HG03108 (cell line): ENCODE measurements at regions not wholly inside any gene's neighbourhood (a gene's known extent, or its start where the extent isn't known, plus 50 kb on each side); places are given as distances from the start of the nearest gene placed in this dataset.
"Not testable (repeated sequence)": the region's sequence is repeated elsewhere in the genome, so short reads cannot be mapped to it uniquely, and the experiment has no call there.

Experiments
- ATAC-seq: cut with Tn5 transposase; IDR thresholded peaks from one replicate; pipeline ENCODE4 v1.9.1; 2021; ENCODE audit warnings: moderate library complexity; ENCODE audit not compliant: unreplicated experiment

DNA sequence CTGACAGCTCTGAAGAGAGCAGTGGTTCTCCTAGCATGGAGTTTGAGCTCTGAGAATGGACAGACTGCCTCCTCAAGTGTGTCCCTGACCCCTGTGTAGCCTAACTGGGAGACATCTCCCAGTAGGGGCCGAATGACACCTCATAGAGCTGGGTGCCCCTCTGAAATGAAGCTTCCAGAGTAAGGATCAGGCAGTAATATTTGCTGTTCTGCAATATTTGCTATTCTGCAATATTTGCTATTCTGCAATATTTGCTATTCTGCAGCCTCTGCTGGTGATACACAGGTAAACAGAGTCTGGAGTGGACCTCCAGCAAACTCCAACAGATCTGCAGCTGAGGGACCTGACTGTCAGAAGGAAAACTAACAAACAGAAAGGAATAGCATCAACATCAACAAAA, 105.5 kb downstream of the BUD13 start:
- not testable (repeated sequence) for ATAC-seq

- ATAC-seq, result not testable (repeated sequence)
Measured at GRCh38 chr11:116666673-116667249, 106.0 kb downstream of the BUD13 start.

- no peak for ATAC-seq
Measured at GRCh38 chr11:116665523-116665922, 107.3 kb downstream of the BUD13 start.

DNA sequence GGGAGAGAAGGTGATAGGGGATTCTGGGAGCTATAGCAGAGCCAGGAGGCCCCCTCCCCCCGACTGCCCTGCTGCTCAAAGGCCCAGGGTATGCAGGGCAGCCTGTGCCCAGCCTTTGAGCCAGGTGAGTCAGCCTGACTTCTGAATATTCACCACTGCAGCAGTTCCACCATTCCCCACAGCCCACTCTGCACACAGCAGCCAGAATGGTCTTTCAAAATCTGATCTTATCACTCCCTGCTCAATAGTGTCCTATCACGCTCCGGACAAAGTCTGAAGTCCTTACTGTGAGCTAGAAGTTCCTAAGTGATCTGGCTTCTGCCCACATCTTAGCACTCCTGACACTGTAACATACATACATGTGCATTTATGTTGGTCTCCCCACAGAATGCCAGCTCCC, 111.7 kb downstream of the BUD13 start:
- ATAC-seq, result no peak

DNA sequence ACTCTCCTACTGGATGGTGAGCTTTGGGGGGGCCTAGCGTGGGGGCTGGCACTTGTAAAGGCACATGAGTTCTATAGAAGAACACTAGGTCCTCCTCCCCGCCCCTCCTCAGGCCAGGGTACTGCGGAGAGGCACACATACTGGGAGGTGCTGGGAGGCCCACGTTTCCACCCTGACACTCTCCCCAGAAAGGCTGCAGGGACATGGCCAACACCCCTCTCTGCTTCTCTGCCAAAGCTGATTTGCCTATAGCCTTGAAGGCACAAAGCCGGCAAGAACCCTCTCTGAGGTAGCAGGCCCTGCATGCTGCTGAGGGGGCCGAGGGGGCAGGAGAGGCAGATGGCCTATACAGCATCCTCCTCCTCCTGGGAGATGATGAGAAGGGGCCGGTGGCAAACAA, 112.8 kb downstream of the BUD13 start:
- no peak for ATAC-seq

- ATAC-seq, result no peak
Measured at GRCh38 chr11:116658876-116659535, 113.8 kb downstream of the BUD13 start.

DNA sequence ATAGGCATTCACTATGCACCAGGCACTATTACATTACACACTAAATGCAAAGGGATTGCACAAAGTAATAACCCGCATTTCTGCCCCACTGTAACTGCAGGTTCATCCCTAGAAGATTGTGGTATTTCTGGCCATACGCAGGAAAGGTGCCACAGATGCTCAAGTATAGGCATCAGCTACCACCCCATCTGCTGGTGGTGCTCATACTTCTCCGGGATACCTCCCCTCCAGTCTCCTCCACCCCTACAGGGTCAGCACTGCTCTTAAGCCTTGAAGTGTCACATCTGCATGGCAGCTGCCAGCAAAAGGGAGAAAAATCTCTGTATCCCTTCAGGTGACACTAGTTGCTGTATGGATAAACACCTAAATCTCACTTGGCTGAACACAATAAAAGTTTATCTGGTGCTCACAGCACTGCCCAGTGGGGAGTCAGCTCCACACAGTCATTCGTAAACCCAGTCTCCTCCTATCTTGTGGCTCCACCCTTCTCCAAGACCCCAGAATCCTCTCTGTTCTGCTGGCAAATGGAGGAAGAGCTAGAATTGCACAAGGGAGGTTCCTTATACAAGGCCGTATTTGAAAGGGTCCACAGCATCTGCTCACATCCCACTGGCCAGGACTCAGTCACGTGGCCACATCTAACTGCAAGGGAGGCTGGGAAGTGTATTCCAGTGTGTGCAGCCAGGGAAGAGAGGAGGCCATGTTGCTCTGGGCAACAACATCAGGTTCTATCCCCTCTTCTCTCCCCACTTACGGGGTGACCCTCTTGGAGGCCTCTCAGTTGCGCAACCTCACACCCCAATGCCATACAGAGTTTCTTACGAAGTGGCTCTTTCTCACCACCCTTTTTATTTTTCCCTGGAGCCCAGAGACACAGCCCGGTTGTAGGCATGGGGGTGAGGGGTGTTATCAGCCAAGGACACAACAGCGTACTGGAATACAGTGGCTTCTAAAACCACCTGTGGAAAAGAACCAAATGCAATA, 114.7 kb downstream of the BUD13 start:
- ATAC-seq, result no peak

- no peak for ATAC-seq
Measured at GRCh38 chr11:116656011-116656410, 116.8 kb downstream of the BUD13 start.

GRCh38 chr11:116654526-116654925, 118.3 kb downstream of the BUD13 start:
- no peak for ATAC-seq

DNA sequence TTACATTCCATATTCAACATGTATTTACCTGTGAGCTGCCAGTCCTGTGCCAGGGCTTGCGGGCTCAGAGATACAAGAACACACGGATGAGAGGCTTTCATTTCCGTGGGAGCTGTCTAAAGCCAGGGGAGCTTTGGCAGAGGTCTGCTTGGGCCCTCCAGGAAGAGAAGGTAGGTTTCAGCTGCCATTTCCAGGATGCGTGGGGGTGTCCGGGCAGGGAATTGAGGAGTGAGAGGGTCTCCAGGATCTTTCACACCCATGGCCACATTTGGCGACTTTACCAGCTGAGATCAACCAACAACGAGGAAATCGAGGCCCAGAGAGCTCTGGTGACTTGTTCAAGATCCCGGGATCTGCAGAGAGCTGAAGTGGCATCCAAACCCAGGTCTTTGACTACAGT, 119.6 kb downstream of the BUD13 start:
- no peak for ATAC-seq

DNA sequence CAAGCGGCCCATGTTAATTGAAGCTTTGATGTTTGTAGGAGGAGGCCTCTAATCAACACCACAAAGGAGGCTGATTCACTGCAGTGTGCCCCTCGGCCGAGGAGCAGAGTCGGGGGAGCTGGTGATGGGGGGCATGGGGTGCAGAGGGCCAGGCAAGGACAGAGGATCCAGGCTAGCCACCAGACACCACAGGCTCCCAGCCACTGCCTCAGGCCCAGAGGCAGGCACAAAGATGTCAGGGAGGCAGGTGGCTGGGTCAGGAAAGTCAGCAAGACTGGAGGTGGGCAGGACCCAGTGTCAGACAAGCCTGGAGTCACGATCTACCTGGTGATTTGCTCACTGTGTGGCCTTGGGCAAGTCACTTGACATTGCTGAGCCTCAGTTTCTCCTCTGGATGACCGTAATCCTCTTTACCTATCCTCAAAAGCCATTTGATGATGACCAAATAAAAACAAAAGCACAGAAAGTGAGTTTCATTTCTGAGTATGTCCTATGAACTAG, 121.0 kb downstream of the BUD13 start:
- ATAC-seq, result no peak

- ATAC-seq, result no peak
Measured at GRCh38 chr11:116651098-116651736, 121.6 kb downstream of the BUD13 start.

- no peak for ATAC-seq
Measured at GRCh38 chr11:116650052-116650451, 122.7 kb downstream of the BUD13 start.

- no peak for ATAC-seq
Measured at GRCh38 chr11:116649268-116649667, 123.5 kb downstream of the BUD13 start.

DNA sequence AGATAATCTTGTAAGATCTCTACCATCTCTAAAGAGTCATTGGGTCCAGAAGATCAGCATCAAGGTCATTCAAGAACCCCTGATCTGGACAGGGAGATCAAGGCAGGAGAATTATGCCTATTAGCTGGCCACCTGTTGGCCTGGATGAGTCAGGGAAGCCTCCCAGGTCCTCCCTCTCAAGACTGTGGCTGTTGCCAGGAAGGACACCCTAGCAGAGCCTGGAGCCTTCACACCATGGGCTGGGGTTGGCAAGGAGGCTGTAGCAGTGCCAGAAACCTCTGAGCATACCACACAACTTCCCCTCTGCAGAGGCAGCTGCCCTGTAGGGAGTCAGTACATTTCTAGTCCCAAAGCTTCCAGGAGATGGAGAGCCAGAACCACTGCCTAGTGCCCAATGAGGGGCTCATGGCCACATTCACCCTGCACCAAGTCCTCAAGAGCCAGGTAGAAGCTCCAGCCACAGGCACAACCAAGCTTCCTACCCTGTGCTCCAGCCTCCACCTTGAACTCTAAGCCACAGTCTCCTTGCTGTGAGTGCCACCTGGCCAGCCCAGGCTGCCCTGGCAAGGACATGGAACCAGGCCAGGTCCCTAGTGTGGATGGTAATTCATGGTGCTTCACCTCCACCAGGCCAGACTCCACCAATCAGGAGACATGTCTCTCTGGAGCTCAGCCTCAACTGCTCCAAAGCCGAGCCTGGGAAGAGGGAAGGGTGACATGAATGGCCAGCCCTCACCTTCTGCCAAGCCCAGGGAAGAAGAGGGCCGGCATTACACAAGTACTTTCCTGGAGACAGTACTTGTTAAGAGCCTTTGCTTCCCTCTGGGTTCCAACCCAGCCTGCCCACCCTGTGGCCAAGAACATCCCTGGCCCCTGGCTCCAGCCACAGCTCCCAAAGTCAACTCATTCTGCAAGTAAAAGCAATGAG, 124.3 kb downstream of the BUD13 start:
- no peak for ATAC-seq

GRCh38 chr11:116647305-116648080, 125.3 kb downstream of the BUD13 start:
- no peak for ATAC-seq

GRCh38 chr11:116646191-116646590, 126.6 kb downstream of the BUD13 start:
- no peak for ATAC-seq

DNA sequence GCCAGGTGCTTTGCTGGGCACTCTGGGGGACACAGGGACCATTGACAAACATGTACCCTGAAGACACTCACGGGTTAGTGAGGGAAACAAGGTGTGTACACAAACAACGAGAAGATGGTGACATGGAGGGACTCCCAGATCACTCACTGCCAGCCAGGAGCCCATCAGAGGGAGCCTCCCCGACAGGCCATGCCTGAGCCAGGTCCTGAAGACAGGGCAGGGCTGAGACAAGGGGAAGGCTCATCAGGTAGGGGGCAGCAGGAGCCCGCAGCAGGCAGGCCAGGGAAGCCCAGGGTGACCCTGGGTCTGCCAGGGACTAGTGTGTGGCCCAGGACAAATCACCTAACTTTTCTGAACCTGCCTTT, 127.9 kb downstream of the BUD13 start:
- ATAC-seq, result no peak

- no peak for ATAC-seq
Measured at GRCh38 chr11:116644201-116644940, 128.4 kb downstream of the BUD13 start.
